ENCODE measurements at regions not wholly inside any gene's neighbourhood (a gene's known extent, or its start where the extent isn't known, plus 50 kb on each side); places are given as distances from the start of the nearest gene placed in this dataset.
"Not testable (repeated sequence)": the region's sequence is repeated elsewhere in the genome, so short reads cannot be mapped to it uniquely, and the experiment has no call there.

DNA sequence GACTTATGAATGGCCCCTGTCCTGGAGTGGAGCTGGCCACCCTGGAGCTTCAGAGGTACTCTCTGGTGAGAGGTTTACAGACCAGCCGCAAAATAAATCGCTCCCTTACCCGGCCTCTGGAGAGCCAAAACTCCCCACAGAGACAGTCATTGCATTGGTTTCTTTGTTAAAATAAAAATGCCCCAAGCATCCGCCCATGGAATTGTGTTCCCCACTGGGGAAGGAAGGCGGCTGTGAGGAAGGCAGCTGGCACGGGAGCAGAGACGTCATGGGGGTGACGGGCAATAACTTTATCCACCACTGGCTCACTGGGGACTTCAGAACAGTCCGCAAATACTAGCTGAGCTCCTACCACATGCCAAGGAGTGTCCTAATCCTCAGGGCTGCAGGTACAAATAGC is 266.2 kb upstream of the FOXF1 start:
- no peak for DNase-seq

DNA sequence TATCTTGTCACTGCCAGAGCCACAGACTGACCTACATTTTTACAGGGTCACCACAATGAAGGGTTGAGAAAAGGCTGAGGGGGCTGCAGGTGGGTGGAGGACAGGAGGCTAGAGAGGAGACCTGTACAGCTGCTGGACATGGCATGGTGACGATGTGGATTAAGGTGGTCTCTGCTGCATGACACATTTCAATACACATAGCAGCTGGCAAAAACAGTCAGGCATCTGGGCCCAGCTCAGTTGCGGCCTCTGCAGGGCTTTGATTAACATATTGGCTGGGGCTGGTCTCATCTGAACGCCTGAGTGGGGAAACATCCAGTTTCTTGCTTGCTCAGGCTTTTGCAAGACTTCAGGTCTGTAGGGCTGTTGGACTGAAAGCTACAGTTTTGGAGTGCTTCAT is 265.4 kb upstream of the FOXF1 start:
- no peak for DNase-seq

DNA sequence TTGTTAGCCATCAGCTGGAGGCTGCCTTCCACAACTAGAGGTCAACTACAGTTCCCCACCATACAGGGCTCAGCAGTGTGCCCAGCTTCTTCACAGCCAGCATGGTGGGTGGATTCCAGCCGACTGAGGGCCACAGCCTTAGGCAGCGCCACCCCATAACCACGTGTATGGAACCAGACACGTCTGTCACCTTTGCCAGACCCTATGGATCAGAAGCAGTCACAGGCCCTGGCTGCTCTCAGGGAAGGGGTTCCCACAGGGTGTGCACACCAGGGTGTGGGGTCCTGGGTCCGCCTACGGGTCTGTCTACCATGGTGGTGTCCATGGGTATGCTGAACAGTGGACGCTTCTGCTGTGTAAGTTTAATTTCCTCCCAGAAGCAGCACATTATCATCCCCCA is 265.0 kb upstream of the FOXF1 start:
- DNase-seq: no peak

GRCh38 chr16:86245895-86246294 is 264.4 kb upstream of the FOXF1 start:
- DNase-seq: no peak

DNA sequence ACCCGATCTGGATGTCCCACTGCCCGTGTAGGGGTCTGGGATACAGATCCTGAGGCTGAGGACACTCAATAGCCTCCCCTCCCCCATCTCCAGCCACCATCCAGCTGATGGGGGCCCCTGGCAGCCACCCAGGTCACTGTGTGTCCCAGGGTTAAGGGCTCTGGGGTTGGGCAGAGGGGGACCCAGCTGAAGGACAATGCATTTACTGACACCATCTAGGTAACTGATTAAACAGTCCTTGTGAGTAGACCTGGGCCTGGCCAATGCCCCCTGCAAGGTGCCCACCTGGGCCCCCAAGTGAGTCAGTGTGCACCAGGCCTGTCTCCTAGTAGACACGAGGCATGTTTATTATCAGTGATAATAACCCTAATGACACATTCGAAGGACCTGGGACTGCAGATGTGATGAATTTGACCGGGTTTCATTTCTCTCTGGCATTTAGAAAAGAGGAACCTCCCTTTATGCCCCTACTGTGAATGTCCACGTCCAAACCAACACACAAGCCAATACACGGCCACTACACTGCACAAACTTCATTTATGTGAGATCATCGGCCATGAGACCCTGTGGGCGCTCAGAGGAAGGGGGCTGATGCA is 261.9 kb upstream of the FOXF1 start:
- no peak for DNase-seq

- DNase-seq: no peak
These were observed 260.7 kb upstream of the FOXF1 start for GRCh38 chr16:86249631-86250030.

DNA sequence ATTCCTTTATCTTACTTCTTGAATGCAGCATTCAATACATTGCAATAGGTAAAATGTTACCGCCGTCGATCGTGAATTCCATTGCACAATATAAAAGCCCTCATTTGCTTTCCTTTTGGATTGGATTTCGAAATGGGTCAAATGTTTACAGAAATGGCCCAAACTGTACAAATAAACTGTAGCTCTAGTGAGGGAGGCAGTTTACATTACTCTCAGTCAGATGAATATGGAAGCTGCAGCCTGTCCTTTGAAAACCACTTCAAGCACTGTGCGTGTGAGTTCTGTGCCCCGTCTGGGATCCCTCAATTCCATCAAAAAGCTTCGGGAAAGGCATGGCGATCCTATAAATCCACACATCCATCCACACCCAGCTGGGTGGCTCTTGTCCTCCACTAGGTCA is 258.6 kb upstream of the FOXF1 start:
- no peak for DNase-seq

GRCh38 chr16:86252596-86252995 is 257.7 kb upstream of the FOXF1 start:
- no peak for DNase-seq

DNA sequence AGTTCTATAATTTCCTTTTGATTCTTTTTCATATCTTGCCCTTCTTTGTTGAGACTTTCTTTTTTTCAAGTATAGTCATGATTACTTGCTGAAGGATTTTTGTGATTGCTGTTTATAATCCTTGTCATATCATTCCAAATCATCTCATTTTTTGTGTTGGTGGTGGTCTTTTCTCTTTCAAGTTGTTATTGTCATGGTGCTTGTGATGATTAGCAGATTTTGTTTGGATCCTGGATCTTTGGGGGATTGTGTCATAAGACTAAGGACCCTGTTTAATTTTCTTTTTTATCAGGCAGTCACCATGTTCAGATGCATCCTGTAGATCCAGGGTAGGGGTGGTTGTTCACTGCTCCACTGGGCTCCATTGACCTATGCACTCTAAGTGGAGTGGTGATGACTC is 254.4 kb upstream of the FOXF1 start:
- no peak for DNase-seq

DNA sequence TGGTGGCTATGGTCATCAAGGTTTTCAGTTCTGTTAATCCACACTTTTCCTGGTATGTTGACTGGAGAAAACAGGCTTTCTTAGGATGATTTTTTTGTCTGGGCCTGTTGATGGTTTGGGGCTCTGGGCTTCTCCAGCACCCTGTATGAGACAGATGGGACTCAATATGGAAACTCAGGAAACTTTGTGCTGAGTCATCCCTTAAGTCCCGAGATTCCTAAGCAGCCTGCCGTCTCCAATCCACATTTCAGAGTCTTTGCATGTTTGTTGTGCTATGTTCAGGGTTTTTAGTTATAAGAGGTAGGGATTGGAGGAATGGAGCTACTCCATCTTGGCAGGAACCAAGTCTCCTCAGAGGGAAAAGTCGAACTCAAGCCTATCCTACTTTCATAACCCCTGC is 253.3 kb upstream of the FOXF1 start:
- no peak for DNase-seq

- no peak for DNase-seq
These were observed 252.8 kb upstream of the FOXF1 start for GRCh38 chr16:86257546-86257945.

DNA sequence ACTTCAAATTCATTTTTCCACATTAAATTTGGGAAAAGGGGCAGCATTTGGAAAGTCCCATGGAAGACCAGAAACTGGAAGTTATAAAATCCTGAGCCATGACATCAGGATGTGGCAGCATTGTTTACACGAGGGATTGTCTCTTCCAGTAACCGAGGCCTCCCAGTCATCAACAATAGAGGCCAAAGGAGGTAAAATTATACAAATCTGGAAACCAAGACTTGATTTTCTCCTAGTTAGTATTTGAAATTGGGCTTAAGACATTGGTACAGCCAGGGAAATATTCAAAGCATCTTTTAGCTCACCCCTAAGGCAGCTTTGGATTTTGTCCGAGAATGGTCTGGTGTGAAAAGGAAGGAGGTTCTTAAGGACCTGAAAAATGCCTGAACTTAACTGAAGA is 251.6 kb upstream of the FOXF1 start:
- DNase-seq: no peak

DNA sequence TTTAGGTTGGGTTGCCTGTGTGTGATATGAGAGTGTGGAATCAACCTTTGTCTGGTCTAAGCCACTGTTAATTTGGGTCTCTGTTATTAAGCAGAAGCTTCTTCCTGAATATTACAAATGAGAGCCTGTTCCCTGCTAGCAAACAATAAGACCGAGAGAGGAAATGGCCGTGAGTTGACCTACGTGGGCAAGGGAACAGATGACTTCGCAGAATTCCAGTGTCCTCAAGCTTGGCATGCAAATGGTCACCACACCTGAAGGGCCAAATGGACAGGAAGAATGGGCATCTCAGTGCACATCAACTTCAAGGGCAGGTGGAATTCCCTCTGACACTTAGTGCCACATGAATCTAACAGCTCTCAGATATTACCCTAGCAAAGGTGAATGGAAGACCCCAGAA is 250.8 kb upstream of the FOXF1 start:
- no peak for DNase-seq

- DNase-seq: no peak
These were observed 248.9 kb upstream of the FOXF1 start for GRCh38 chr16:86261379-86261778.

- not testable (repeated sequence) for DNase-seq
These were observed 242.7 kb upstream of the FOXF1 start for GRCh38 chr16:86267657-86268056.

DNA sequence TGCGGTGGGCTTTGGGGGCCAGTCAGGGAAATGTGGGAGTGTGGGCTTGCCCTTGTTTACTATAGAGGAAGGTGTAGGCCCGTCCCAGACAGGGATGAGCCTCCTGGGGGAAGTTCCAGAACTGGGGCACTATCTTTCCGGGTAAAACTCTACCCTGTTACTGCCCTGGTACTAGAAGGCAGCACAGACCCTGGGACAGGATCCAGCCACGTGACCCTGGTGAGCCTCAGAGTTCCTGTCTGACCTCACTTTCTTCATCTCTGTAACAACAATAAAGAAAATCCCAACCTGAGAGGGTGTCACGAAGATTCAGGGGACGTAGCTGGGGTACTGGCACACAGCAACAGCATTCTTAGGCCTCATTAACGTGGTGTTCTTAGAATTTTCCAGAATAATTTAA is 239.6 kb upstream of the FOXF1 start:
- no peak for DNase-seq

GRCh38 chr16:86272744-86273143 is 237.6 kb upstream of the FOXF1 start:
- no peak for DNase-seq

- no peak for DNase-seq
These were observed 233.1 kb upstream of the FOXF1 start for GRCh38 chr16:86277221-86277620.

DNA sequence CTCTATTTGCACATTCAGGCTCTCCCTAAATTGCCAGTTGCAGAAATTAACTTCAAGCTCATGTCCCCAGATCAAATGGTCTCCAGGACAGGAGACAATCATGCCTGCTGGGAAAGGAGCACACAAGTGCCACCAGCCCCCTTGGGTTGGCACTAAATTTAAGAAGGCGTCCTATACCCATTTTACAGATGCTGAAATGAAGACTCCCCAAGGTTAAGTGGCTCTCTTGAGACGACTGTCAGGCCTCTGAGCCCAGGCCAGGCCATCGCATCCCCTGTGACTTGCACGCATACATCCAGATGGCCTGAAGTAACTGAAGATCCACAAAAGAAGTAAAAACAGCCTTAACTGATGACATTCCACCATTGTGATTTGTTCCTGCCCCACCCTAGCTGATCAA is 232.5 kb upstream of the FOXF1 start:
- DNase-seq: not testable (repeated sequence)

DNA sequence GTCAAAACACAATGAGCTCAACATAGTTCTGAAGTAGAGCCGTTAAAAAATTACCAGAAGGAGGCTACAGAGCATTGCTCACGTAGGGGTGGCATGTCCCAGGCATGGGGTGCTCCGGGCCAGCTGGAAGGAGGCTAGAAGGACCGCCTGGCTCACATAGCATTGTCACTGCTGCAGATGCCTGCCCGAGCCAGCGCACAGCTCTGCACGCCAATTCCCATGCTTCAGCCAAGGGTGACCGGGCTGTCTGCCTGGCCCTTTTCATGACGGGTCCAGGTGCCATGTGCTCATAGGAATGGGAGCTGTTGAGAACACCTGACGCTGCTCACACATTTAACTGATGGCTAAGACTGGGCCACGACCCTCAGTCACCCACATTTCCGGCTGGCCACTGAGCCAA is 228.9 kb upstream of the FOXF1 start:
- DNase-seq: no peak

- DNase-seq: no peak
These were observed 226.4 kb upstream of the FOXF1 start for GRCh38 chr16:86283944-86284343.

GRCh38 chr16:86285421-86285820 is 224.9 kb upstream of the FOXF1 start:
- no peak for DNase-seq

DNA sequence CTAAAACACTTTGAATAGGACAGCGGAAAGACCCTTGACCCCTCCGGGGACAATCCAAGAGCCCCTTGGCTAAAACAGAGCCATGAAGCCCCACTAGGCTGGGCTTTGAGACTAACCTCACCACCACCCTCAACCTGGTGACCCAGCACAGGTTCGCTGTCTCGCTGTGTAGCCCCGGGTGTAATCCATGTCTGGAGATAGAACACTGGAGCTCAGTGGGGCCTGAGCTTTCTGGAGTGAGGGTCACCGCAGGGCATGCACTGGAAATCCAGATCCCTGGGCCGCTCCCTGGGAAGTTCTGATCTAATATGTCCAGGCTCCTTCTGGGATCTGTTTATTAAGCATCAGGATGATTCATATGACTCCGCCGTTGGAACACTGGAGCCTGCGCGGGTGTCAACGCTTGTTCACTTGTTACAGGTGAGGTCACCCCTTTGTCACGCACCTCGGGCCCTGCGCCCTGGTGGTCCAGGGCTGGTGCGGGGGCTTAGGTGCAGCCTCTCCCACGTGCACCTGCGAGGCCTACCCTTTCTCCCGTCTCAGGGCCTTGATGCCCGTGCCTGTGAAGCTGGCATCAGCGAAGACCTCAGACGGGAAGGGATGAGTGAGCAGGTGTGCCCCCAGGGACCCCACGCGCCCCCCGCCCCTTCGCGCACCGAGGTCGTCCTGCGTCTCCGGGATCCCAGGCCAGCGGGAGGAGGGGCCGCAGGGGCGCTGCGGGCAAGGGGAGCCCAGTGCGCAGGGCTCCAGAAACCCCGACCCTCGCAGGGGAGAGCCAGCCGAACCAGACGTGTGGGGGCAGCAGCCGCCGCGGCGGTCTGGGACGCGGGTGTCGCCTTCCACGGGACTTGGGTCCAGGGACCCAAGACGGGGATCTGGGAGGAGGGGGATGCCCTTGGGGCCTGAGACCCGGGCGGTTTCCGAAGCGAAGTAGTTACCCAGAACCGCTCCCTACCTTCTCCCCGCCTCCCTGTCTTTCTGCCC is 224.1 kb upstream of the FOXF1 start:
- DNase-seq: no peak

DNA sequence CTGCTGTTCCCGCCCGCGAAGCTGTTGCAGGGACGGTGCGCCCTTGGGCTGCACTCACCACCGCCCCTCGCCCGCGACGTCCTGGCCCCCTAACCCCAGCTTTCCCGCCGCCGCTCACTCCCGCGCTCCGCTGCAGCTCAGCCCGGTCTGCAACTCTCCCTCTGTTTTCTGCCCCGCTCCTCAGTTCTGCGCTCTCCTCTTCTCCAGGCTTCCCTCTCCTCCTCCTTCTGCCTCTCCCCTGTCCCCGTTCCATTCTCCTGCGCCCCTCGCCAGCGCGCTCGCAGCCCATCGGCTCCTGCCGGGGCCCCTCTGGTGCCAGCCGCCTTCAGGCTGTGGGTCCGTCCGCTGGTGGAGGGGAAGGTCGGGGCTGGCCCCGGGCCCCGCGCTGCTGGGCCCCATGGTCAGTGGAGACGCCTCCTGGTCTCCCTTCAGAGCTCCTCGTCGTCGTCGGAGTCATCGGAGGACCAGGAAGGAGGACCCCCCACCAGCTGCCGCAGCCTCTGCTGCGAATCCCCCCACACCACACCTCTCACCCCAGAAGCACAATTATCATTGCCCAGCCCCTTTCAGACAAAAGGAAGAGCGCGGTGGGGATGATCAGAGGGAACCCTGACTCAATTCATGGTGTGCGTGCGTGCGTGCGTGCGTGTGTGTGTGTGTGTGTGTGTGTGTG is 223.2 kb upstream of the FOXF1 start:
- no peak for DNase-seq

Measured in left hindlimb (tissue), 1 donor.